ENCODE measurements at regions not wholly inside any gene's neighbourhood (a gene's known extent, or its start where the extent isn't known, plus 50 kb on each side); places are given as distances from the start of the nearest gene placed in this dataset.
"Not testable (repeated sequence)": the region's sequence is repeated elsewhere in the genome, so short reads cannot be mapped to it uniquely, and the experiment has no call there.

DNA sequence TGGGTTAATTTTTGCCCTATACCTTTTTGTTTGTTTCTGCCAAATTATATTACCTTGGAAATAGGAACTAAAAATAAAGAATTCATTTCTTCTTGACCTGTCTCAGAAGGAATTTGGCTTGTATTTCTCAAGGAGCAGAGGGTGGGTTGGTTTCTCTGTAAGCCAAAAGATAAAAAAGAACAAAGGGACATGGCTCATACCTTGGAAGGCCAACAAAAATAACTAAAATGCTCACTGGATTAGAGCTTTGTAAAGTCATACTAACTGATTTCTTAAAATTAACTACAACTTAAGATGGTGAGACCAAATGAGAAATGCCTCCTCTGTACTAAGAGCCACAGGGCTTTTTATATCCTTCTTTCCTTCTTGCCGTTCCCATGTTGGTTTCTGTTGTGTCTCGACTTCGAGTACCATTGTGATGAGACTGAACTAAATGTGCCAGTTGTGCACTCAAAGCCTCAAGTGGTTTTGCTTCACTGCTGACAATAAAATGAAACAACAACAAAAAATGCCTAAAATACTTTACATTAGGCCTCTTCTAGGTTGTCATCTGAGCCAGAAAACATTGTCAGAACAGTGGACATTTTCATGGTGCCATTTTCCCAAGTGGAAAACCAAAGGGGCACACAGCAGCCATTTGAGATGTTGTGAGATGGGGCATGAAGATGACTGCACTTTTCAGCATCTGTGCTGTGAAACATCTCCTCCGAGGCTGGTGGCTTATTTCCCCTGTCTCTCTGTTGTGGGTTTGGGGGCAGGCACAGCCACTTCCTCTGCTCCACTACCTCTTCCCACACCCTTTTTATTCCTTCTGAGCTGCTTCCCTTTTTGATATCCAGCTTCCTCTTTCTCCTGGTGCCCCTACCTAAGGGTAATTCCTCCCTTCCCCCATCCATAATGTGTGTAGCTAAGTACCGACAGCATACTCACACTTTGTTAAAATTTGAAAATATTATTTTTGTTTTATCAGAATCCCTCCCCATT is 51.8 kb upstream of the AGR3 start:
- no peak for DNase-seq

GRCh38 chr7:16934722-16935340 is 53.0 kb upstream of the AGR3 start:
- DNase-seq: no peak

- no peak for DNase-seq
These were observed 53.6 kb upstream of the AGR3 start for GRCh38 chr7:16935341-16935735.

- DNase-seq: no peak
These were observed 55.0 kb upstream of the AGR3 start for GRCh38 chr7:16936626-16937422.

DNA sequence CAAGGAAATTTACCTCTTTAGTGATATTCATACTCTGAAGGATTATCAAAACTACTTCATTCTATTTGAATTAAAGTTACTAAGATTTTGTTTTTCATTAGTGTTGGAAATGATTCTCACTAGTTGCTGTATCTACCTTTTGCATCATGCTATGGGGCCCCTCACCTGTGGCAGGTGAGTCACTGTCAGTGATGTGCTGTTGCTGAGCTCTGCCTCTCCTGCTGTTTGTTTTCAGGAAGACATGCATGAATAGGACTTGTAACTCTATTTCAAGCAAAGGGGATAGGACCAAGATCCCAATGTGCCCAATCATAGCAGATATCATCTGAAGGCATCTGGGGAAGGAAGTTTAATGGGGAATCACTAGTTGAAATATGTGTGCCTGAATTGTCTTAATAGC is 57.4 kb upstream of the AGR3 start:
- no peak for DNase-seq

- no peak for DNase-seq
These were observed 59.0 kb upstream of the AGR3 start for GRCh38 chr7:16940776-16941175.

GRCh38 chr7:16942929-16943509 is 61.2 kb upstream of the AGR3 start:
- DNase-seq: no peak

GRCh38 chr7:16944936-16945335 is 63.2 kb upstream of the AGR3 start:
- no peak for DNase-seq

GRCh38 chr7:16945372-16945771 is 63.6 kb upstream of the AGR3 start:
- no peak for DNase-seq

DNA sequence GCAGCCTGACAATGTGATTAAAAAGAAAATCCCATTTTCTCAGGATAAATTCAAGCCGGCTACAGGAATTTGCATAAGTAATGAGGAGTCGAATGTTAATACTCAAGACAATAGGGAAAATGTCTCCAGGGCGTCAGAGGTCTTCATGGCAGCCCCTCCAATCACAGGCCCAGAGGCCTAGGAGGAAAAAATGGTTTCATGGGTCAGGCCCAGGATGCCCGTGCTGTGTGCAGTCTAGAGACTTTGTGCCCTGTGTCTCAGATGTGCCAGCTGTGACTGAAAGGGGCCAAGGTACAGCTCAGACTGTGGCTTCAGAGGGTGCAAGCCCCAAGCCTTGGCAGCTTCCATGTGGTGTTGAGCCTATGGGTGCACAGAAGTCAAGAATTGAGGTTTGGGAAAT is 66.3 kb upstream of the AGR3 start:
- DNase-seq: not testable (repeated sequence)

DNA sequence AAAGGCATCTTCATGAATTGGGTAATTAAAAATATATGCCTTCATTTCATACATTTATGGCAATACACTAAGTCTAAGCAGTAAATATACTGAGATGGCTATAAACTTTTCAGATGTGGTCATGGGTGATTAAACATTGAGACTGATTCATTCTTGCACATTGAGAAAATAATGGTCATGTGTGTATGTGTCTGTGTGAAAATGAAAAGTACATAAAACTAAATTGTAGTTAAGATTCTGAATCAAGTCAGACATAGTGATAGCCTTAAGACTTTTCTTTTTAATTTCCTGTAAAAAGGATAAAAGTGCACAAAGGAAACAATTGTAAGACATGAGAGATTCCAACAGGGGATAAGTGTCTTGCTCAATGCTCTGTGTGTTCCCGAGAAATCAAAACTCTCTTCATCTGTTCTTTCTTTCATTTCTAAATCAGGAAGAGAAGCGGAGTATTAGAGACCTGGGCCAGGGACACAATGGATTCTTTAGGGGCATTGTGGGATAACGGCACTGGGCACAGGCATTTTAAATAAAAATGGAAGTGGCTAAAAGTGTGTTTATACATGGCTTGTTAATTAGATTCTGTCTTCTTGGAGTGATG is 69.8 kb upstream of the AGR3 start:
- DNase-seq: no peak

GRCh38 chr7:16954321-16954720 is 72.5 kb upstream of the AGR3 start:
- DNase-seq: no peak

DNA sequence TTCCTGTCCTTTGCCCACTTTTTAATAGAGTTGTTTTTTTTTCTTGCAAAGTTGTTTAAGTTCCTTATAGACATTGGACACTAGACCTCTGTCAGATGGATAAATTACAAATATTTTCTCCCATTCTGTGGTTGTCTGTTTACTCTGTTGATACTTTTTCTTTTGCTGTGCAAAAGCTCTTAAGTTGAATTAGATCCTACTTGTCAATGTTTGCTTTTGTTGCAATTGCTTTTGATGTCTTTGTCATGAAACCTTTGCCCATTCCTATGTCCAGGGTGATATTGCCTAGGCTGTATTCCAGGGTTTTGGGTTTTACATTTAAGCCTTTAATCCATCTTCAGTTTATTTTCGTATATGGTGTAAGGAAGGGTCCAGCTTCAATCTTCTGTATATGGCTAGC is 76.9 kb upstream of the AGR3 start:
- no peak for DNase-seq

DNA sequence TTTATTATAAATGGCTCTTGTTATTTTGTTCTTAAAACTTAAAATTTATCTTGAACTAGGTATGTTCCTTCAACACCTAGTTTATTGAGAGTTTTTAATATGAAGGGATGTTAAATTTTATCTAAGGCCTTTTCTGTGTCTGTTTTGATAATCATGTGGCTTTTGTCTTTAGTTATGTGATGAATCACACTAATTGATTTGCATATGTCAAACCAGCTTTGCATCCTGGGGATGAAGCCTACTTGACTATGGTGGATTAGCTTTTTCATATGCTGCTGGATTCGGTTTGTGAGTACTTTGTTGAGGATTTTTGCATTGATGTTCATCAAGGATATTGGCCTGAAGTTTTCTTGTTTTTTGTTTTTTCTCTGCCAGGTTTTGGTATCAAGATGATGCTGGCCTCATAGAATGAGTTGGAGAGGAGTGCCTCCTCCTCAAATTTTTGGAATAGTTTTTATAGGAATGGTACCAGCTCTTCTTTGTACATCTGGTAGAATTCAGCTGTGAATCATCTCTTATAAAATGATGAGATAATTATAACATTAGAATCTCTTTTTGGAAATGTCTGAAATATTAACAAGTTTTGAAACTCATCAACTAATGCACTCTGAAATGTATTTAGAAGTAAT is 78.7 kb upstream of the AGR3 start:
- no peak for DNase-seq

GRCh38 chr7:16961641-16962040 is 79.9 kb upstream of the AGR3 start:
- no peak for DNase-seq

GRCh38 chr7:16963044-16963443 is 81.3 kb upstream of the AGR3 start:
- no peak for DNase-seq

DNA sequence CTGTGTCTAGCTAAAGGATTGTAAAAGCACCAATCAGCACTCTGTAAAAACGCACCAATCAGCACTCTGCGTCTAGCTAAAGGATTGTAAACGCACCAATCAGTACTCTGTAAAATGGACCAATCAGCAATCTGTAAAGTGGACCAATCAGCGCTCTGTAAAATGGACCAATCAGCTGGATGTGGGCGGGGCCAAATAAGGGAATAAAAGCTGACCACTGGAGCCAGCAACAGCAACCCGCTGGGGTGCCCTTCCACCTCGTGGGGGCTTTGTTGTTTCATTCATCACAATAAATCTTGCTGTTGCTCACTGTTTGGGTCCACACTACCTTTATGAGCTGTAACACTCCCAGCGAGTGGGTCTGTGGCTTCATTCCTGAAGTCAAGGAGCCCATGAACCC is 83.9 kb upstream of the AGR3 start:
- not testable (repeated sequence) for DNase-seq

- no peak for DNase-seq
These were observed 85.6 kb upstream of the AGR3 start for GRCh38 chr7:16967300-16967811.

GRCh38 chr7:16970732-16971482 is 89.1 kb upstream of the AGR3 start:
- no peak for DNase-seq

GRCh38 chr7:16975712-16976111 is 93.9 kb upstream of the AGR3 start:
- DNase-seq: no peak
